OCI-M1 (cell line): ENCODE measurements at regions not wholly inside any gene's neighbourhood (a gene's known extent, or its start where the extent isn't known, plus 50 kb on each side); places are given as distances from the start of the nearest gene placed in this dataset.

Experiments
- DNase-seq: peaks from one replicate; lab custom pipeline; 2025; lab: John Stamatoyannopoulos, UW

- DNase-seq: no peak
These were observed 56.1 kb upstream of the LRRC7 start for GRCh38 chr1:69511426-69512192.

- no peak for DNase-seq
These were observed 54.1 kb upstream of the LRRC7 start for GRCh38 chr1:69513601-69514000.
